ENCODE measurements at regions not wholly inside any gene's neighbourhood (a gene's known extent, or its start where the extent isn't known, plus 50 kb on each side); places are given as distances from the start of the nearest gene placed in this dataset.

GRCh38 chr11:19395050-19395449, 154.3 kb upstream of the E2F8 start:
- 61% methylated on average over 3 of the region's 3 CpGs for WGBS, 2 donors

DNA sequence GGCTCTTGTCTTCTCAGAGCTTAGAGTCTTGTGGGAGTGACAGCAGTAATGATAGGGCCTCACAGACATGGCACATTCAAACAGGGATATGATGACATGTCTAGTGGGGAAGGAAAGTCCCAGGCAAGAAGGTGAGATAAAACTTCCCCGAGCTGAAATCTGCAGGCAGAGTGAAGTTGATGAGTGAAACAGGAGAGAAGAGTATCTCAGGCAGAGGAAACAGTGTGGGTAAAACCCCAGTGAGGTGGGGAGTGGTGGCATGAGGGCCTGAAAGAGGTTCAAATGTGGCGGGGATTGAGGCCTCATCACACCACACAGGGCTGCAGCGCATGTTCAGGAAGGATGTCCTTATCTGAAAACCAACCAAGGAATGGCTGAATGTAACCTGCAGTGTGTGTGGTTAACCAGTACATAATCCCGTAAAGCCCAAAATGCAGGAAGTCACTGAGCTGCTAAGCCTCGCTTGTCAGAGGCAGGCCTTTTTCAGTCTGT, 153.8 kb upstream of the E2F8 start:
- DNase-seq (ENCODE audit: low spot score in 2 of 2), result peak in 1 of 2 donors; percentile 43
- 78 to 86% methylated on average over 5 of the region's 5 CpGs for WGBS, 2 donors
- H3K4me3 ChIP-seq (ENCODE audit: low read depth, poor library complexity, severe bottlenecking), result no peak overlapping the region
- intact Hi-C loops (cut with DNase I; ENCODE audit: low total_unique reads), result no loop called here
- TF ChIP-seq POLR2A (IDR thresholded peaks at IDR 0.05) (no peak), CTCF (IDR thresholded peaks at IDR 0.05) (no peak)

More at GRCh38 chr11:19395050-19395449, 154.3 kb upstream of the E2F8 start:
- intact Hi-C loops (cut with DNase I; ENCODE audit: low total_unique reads), result no loop called here
- TF ChIP-seq CTCF (IDR thresholded peaks at IDR 0.05), result no peak
- TF ChIP-seq POLR2A (IDR thresholded peaks at IDR 0.05), result no peak
- H3K4me3 ChIP-seq (ENCODE audit: low read depth, poor library complexity, severe bottlenecking), result no peak overlapping the region
- no peak for DNase-seq (ENCODE audit: low spot score in 2 of 2)

- 57 to 75% methylated on average over 1 of the region's 1 CpG for WGBS, 2 donors
- peak in 1 of 2 donors; percentile 3 for DNase-seq (ENCODE audit: low spot score in 2 of 2)
- intact Hi-C loops (cut with DNase I; ENCODE audit: low total_unique reads), result no loop called here
- H3K4me3 ChIP-seq (ENCODE audit: low read depth, poor library complexity, severe bottlenecking), result no peak overlapping the region
- TF ChIP-seq CTCF (IDR thresholded peaks at IDR 0.05) (no peak), POLR2A (IDR thresholded peaks at IDR 0.05) (no peak)
These were observed 153.2 kb upstream of the E2F8 start for GRCh38 chr11:19393941-19394340.

- H3K4me3 ChIP-seq (ENCODE audit: low read depth, poor library complexity, severe bottlenecking), result no peak overlapping the region
- DNase-seq (ENCODE audit: low spot score in 2 of 2), result peak in 1 of 2 donors; percentile 15
- intact Hi-C loops (cut with DNase I; ENCODE audit: low total_unique reads), result no loop called here
- 89 to 97% methylated on average over 3 of the region's 3 CpGs for WGBS, 2 donors
- TF ChIP-seq CTCF (IDR thresholded peaks at IDR 0.05) (no peak), POLR2A (IDR thresholded peaks at IDR 0.05) (no peak)
These were observed 152.2 kb upstream of the E2F8 start for GRCh38 chr11:19392847-19393518.

GRCh38 chr11:19392321-19392720, 151.6 kb upstream of the E2F8 start:
- DNase-seq (ENCODE audit: low spot score in 2 of 2), result peak in 1 of 2 donors; percentile 56
- TF ChIP-seq CTCF (IDR thresholded peaks at IDR 0.05) (no peak), POLR2A (IDR thresholded peaks at IDR 0.05) (no peak)
- intact Hi-C loops (cut with DNase I; ENCODE audit: low total_unique reads), result no loop called here
- no peak overlapping the region for H3K4me3 ChIP-seq (ENCODE audit: low read depth, poor library complexity, severe bottlenecking)
- WGBS, 2 donors, result 73 to 77% methylated on average over 3 of the region's 3 CpGs

- intact Hi-C loops (cut with DNase I; ENCODE audit: low total_unique reads), result no loop called here
- no peak overlapping the region for H3K4me3 ChIP-seq (ENCODE audit: low read depth, poor library complexity, severe bottlenecking)
- WGBS, 2 donors, result 68 to 78% methylated on average over 2 of the region's 2 CpGs
- peak in 1 of 2 donors; percentile 9 for DNase-seq (ENCODE audit: low spot score in 2 of 2)
- TF ChIP-seq POLR2A (IDR thresholded peaks at IDR 0.05) (no peak), CTCF (IDR thresholded peaks at IDR 0.05) (no peak)
These were observed 150.9 kb upstream of the E2F8 start for GRCh38 chr11:19391652-19392051.
